ENCODE measurements at regions not wholly inside any gene's neighbourhood (a gene's known extent, or its start where the extent isn't known, plus 50 kb on each side); places are given as distances from the start of the nearest gene placed in this dataset.

GRCh38 chr12:93019212-93019927 lies 90.3 kb upstream of the EEA1 start:
- TF ChIP-seq POLR2AphosphoS5 (IDR thresholded peaks at IDR 0.05; ENCODE audit: borderline replicate concordance, low read depth, low read length) (no peak), EZH2 (IDR thresholded peaks at IDR 0.05) (no peak), FOXP2 (optimal IDR thresholded peaks at IDR 0.05; ENCODE audit: control extremely low read depth, extremely low read length, insufficient read depth) (no peak)
